Keratinocyte (primary cell): ENCODE measurements at regions not wholly inside any gene's neighbourhood (a gene's known extent, or its start where the extent isn't known, plus 50 kb on each side); places are given as distances from the start of the nearest gene placed in this dataset.

Source experiments
- DNase-seq: peaks from one replicate; pipeline ENCODE4 v3.0.0-alpha.2; 2011; ENCODE audit warnings: low read depth, missing footprints, low spot score
- FAIRE-seq: peaks from 2 replicates; lab custom pipeline; 2011; peaks lifted over from hg19 to GRCh38; lab: Jason Lieb, UNC
- H2AFZ ChIP-seq: 2 replicates; pipeline ENCODE4 v1.6.0; 2012; ENCODE audit warnings: low read length, control low read depth, inconsistent platforms; ENCODE audit not compliant: control insufficient read depth
- H3K27ac ChIP-seq: 2 replicates; pipeline ENCODE4 v1.5.1; 2011; ENCODE audit warnings: low read length; ENCODE audit not compliant: control insufficient read depth, insufficient read depth
- H3K27me3 ChIP-seq: 3 replicates; pipeline ENCODE4 v1.6.0; 2011; ENCODE audit warnings: low read length; ENCODE audit not compliant: control insufficient read depth, insufficient read depth; ENCODE audit errors: extremely low read depth
- H3K36me3 ChIP-seq, 2 experiments: 2 replicates in 1 of 2; 3 replicates in 1 of 2; pipeline ENCODE4 v1.5.1; 2011; ENCODE audit warnings: low read length in 2 of 2, mild to moderate bottlenecking in 1 of 2; ENCODE audit not compliant: control insufficient read depth in 2 of 2, insufficient read depth in 2 of 2; ENCODE audit errors: extremely low read depth in 1 of 2
- H3K4me1 ChIP-seq: 3 replicates; pipeline ENCODE4 v1.5.1; 2011; ENCODE audit warnings: low read length; ENCODE audit not compliant: control insufficient read depth, insufficient read depth; ENCODE audit errors: extremely low read depth
- H3K4me2 ChIP-seq: 3 replicates; pipeline ENCODE4 v1.6.0; 2011; ENCODE audit warnings: low read depth, low read length; ENCODE audit not compliant: control insufficient read depth, insufficient read depth; ENCODE audit errors: extremely low read depth
- H3K4me3 ChIP-seq, 3 experiments: fragments of 200-600 bp in 1 of 3; sonication (generic) in 1 of 3; 2 replicates in 2 of 3; 3 replicates in 1 of 3; pipeline ENCODE4 v1.5.1; 2011 to 2016; ENCODE audit warnings: low read length in 3 of 3, mild to moderate bottlenecking in 3 of 3, control low read depth in 2 of 3, inconsistent platforms in 1 of 3, low read depth in 1 of 3, mixed read lengths in 1 of 3, mixed run types in 1 of 3, moderate library complexity in 1 of 3; ENCODE audit not compliant: control insufficient read depth in 2 of 3, insufficient read depth in 2 of 3; ENCODE audit errors: extremely low read depth in 1 of 3
- H3K79me2 ChIP-seq: 2 replicates; pipeline ENCODE4 v1.6.0; 2012; ENCODE audit warnings: low read length; ENCODE audit not compliant: control insufficient read depth, insufficient read depth
- H3K9ac ChIP-seq: 3 replicates; pipeline ENCODE4 v1.6.0; 2011; ENCODE audit warnings: low read length; ENCODE audit not compliant: control insufficient read depth, insufficient read depth; ENCODE audit errors: extremely low read depth
- H3K9me1 ChIP-seq: 3 replicates; pipeline ENCODE4 v1.6.0; 2011; ENCODE audit warnings: low read length; ENCODE audit not compliant: control insufficient read depth, insufficient read depth; ENCODE audit errors: extremely low read depth
- H3K9me3 ChIP-seq: 2 replicates; pipeline ENCODE4 v1.5.1; 2012; ENCODE audit warnings: low read depth, low read length; ENCODE audit not compliant: control insufficient read depth
- H4K20me1 ChIP-seq: 3 replicates; pipeline ENCODE4 v1.6.0; 2011; ENCODE audit warnings: low read length; ENCODE audit not compliant: control insufficient read depth, insufficient read depth; ENCODE audit errors: extremely low read depth
- EZH2 ChIP-seq: IDR thresholded peaks from one replicate; pipeline ENCODE4 v1.6.1; 2012; ENCODE audit warnings: inconsistent platforms, mild to moderate bottlenecking, low read length, moderate library complexity
- dilution Hi-C: fragments of 300-500 bp; cut with MboI; formaldehyde crosslinking; loops from one replicate; pipeline ENCODE4 v1.7.0; 2020; ENCODE audit warnings: low sequenced_read_pairs; ENCODE audit not compliant: extremely low pct_ligation_motif_present
- TF ChIP-seq, protein P1 (sequence below), 3 experiments: IDR thresholded peaks in 1 of 3; conservative IDR thresholded peaks in 1 of 3; optimal IDR thresholded peaks in 1 of 3; 2 replicates in 2 of 3; 3 replicates in 1 of 3; pipeline versions ENCODE3 to v1.5.1; 2011; ENCODE audit warnings: low read length in 3 of 3, mild to moderate bottlenecking in 3 of 3, moderate library complexity in 2 of 3, control low read depth in 1 of 3, inconsistent platforms in 1 of 3; ENCODE audit not compliant: insufficient read depth in 2 of 3; ENCODE audit errors: extremely low read depth in 1 of 3

DNA sequence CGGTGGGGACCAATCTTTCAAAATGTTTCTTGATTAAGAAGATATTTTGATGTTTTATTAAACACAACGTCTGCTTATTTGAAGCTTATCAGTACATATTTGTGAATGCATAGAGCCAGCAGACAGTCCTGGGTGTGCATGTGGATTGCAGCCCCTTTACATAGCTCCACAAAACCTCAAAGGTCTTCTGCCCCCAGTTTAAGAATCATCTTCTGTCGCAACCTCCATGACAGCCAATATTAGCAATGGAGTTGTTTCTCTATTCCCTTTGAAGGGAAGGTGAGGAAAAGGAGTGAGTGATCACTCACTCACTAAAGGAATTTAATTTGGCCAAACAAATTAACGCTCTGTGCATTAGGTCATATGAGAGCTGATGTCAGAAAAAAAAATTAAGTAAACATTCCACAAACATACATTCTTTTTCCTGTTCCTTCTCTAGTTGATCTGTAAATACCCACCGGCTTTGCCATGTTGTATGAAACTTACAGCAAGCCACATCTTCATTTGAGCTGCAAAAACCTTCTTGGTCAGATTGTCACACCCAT, 152.9 kb downstream of the SIM1 start:
- H3K9ac ChIP-seq: no peak overlapping the region
- dilution Hi-C loops: no loop called here
- H4K20me1 ChIP-seq: no peaks in the 10 kb centered on the region
- H3K4me2 ChIP-seq: no peak overlapping the region
- no peaks in the 10 kb centered on the region for H3K36me3 ChIP-seq
- H3K9me3 ChIP-seq: no peaks in the 10 kb centered on the region
- FAIRE-seq (no peak), DNase-seq (no peak)
- no peak overlapping the region for H2AFZ ChIP-seq
- no peaks in the 10 kb centered on the region for H3K27me3 ChIP-seq
- H3K27ac ChIP-seq: no peak overlapping the region
- no peak overlapping the region for H3K4me3 ChIP-seq
- H3K79me2 ChIP-seq: no peaks in the 10 kb centered on the region
- H3K9me1 ChIP-seq: no peaks in the 10 kb centered on the region
- H3K4me1 ChIP-seq: no peaks in the 10 kb centered on the region
- no peak for TF ChIP-seq EZH2

DNA sequence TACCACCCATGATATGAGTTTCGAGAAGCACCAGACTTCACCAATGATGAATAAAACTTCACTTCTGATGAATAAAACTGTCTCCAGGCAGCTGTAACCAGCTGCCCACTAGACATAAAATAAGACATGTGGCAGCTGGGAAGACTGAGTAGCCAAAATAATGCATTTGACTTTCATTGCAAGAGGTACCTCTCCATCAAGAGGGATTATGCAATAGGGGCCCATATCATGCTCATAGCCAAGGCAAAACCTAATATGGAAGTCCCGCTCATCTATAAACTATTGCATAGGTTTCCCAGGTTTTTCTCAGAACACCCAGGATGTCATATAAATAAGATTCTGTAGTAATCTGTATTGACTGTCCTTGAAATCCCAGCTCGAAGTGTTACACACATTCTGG, 155.5 kb downstream of the SIM1 start:
- Histone ChIP-seq H3K9me3 (no peaks in the 10 kb centered on the region), H3K4me2 (no peak overlapping the region), H2AFZ (no peak overlapping the region)

More for the DNA sequence above, 155.5 kb downstream of the SIM1 start:
- Histone ChIP-seq H3K9ac (no peak overlapping the region), H3K27ac (no peak overlapping the region), H3K9me1 (no peaks in the 10 kb centered on the region), H3K79me2 (no peaks in the 10 kb centered on the region), H3K27me3 (no peaks in the 10 kb centered on the region), H3K36me3 (no peaks in the 10 kb centered on the region), H3K4me1 (no peaks in the 10 kb centered on the region), H3K4me3 (no peak overlapping the region), H4K20me1 (no peaks in the 10 kb centered on the region)
- no peak for FAIRE-seq
- DNase-seq: no peak
- dilution Hi-C loops: no loop called here
- TF ChIP-seq EZH2: no peak
- TF ChIP-seq, protein P1, sequence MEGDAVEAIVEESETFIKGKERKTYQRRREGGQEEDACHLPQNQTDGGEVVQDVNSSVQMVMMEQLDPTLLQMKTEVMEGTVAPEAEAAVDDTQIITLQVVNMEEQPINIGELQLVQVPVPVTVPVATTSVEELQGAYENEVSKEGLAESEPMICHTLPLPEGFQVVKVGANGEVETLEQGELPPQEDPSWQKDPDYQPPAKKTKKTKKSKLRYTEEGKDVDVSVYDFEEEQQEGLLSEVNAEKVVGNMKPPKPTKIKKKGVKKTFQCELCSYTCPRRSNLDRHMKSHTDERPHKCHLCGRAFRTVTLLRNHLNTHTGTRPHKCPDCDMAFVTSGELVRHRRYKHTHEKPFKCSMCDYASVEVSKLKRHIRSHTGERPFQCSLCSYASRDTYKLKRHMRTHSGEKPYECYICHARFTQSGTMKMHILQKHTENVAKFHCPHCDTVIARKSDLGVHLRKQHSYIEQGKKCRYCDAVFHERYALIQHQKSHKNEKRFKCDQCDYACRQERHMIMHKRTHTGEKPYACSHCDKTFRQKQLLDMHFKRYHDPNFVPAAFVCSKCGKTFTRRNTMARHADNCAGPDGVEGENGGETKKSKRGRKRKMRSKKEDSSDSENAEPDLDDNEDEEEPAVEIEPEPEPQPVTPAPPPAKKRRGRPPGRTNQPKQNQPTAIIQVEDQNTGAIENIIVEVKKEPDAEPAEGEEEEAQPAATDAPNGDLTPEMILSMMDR (optimal IDR thresholded peaks at IDR 0.05 in 1 of 3, IDR thresholded peaks at IDR 0.05 in 1 of 3, conservative IDR thresholded peaks at IDR 0.05 in 1 of 3; ENCODE audit: extremely low read depth in 1 of 3, insufficient read depth in 2 of 3, low read length in 3 of 3): no peak
